Bronchial epithelial cell (primary cell): ENCODE measurements at regions not wholly inside any gene's neighbourhood (a gene's known extent, or its start where the extent isn't known, plus 50 kb on each side); places are given as distances from the start of the nearest gene placed in this dataset.

Source experiments
- DNase-seq: peaks from one replicate; pipeline ENCODE4 v3.0.0-alpha.2; 2010; ENCODE audit warnings: low read depth
- FAIRE-seq: peaks from 2 replicates; lab custom pipeline; 2011; peaks lifted over from hg19 to GRCh38; lab: Jason Lieb, UNC
- H3K27me3 ChIP-seq: 2 replicates; pipeline ENCODE4 v1.5.1; 2011; ENCODE audit warnings: low read length; ENCODE audit not compliant: control insufficient read depth, insufficient read depth
- H3K36me3 ChIP-seq: 2 replicates; pipeline ENCODE4 v1.5.1; 2011; ENCODE audit warnings: low read length; ENCODE audit not compliant: control insufficient read depth, insufficient read depth
- H3K4me3 ChIP-seq: 2 replicates; pipeline ENCODE4 v1.5.1; 2011; ENCODE audit warnings: mild to moderate bottlenecking, low read depth, low read length, control low read depth
- CTCF ChIP-seq: IDR thresholded peaks from 2 replicates; pipeline ENCODE4 v1.5.1; 2011; ENCODE audit warnings: mild to moderate bottlenecking, moderate library complexity, low read length, control low read depth, inconsistent platforms; ENCODE audit not compliant: insufficient read depth, severe bottlenecking

- FAIRE-seq = no peak
These were observed 973.3 kb downstream of the BCL11B start for GRCh38 chr14:98298481-98299244.

GRCh38 chr14:98301681-98302080, 970.3 kb downstream of the BCL11B start:
- H3K27me3 ChIP-seq = no peaks in the 10 kb centered on the region
- FAIRE-seq = no peak
- TF ChIP-seq CTCF = no peak

More at GRCh38 chr14:98298481-98299244, 973.3 kb downstream of the BCL11B start:
- peak; percentile 38 for DNase-seq
- TF ChIP-seq CTCF = no peak
- Histone ChIP-seq H3K27me3 (no peaks in the 10 kb centered on the region), H3K36me3 (no peaks in the 10 kb centered on the region), H3K4me3 (no peak overlapping the region)

DNA sequence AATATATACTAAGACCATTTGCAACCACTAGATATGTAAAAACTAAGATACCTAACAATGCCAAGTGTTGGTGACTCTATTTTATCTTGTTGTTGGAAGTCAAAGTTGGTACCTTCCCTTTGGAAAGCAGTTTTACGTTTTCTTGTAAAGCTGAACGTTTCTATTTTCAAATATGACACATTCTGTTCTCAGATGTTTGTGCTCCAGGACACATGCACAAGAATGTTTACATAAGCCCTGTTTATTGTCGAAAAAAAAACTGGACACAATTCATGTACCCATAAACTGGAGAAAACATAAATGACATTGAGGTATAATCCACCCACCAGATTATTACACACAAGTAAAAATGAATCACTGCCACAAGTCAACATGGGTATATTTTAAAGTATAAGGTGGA, 967.4 kb downstream of the BCL11B start:
- H3K27me3 ChIP-seq = no peaks in the 10 kb centered on the region
- H3K4me3 ChIP-seq = no peak overlapping the region
- DNase-seq = no peak
- no peak for FAIRE-seq
- no peaks in the 10 kb centered on the region for H3K36me3 ChIP-seq
- TF ChIP-seq CTCF = no peak

More at GRCh38 chr14:98301681-98302080, 970.3 kb downstream of the BCL11B start:
- no peaks in the 10 kb centered on the region for H3K36me3 ChIP-seq
- no peak for DNase-seq
- no peak overlapping the region for H3K4me3 ChIP-seq

DNA sequence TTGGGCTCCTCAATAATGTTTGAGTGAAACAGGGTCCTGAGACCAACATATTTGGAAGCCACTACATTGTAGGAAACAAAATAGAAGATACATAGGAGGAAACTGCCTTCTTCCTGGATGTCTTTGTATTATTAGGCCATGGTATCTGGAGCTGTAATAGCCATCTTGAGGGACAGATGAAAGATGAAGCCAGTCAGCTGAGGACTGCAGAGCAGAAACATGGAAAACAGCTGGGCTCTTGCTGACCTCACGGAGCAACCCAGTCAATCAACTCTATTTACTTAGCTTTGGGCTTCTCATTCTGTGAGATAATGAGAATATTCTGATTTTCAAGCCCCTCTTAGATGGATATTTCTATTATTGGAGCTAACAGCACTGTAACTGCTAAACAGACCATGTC, 962.4 kb downstream of the BCL11B start:
- no peak overlapping the region for H3K4me3 ChIP-seq
- DNase-seq (no peak), FAIRE-seq (no peak)
- no peaks in the 10 kb centered on the region for H3K36me3 ChIP-seq
- no peak for TF ChIP-seq CTCF
- no peaks in the 10 kb centered on the region for H3K27me3 ChIP-seq

DNA sequence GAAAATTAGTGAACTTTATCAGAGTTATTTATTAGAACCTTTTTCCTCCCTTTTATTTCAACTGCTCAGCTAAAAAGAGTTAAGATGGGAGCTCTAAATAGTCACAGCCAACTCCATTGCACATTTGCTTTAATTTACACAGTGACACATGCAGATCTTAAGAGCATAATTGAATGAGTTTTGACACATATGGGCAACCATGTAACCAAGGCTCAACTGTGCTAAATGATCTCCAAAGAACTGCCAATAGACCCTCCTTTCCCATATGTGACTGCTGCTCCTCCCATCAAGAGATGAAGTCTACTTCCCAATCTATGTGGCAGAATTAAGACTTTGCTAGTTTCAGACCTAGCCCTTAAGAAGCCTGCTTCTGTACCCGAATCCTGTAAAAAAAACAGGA, 960.0 kb downstream of the BCL11B start:
- FAIRE-seq (no peak), DNase-seq (no peak)
- TF ChIP-seq CTCF = no peak
- Histone ChIP-seq H3K27me3 (no peaks in the 10 kb centered on the region), H3K36me3 (no peaks in the 10 kb centered on the region), H3K4me3 (no peak overlapping the region)

DNA sequence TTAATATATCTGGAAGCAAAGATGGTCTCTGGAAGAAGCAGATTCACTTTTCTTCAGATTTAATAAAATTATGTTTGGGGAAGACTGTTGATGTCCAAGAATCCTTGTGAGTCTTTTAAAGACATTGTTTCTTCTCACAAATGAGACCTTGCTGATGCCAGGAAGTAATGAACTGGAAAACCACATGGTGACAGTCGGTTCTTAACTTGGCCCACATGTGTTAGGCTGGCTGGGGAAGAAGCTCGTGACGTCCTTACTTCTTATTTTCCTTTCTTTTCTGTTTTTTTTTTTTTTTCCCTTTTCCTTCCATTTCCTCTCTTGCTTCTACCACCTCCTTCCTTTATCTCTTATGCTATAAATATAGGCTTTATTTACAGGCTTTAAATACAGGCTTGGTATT, 950.2 kb downstream of the BCL11B start:
- H3K4me3 ChIP-seq = no peak overlapping the region
- no peak for TF ChIP-seq CTCF
- no peaks in the 10 kb centered on the region for H3K36me3 ChIP-seq
- FAIRE-seq (no peak), DNase-seq (no peak)
- no peaks in the 10 kb centered on the region for H3K27me3 ChIP-seq
